Right lobe of liver (tissue), 6 donors: ENCODE measurements at regions not wholly inside any gene's neighbourhood (a gene's known extent, or its start where the extent isn't known, plus 50 kb on each side); places are given as distances from the start of the nearest gene placed in this dataset.

Experiments
- ATAC-seq, 4 donors: fragments of 200-7000 bp; cut with Tn5 transposase; one replicate each; pipeline ENCODE4 v1.9.1; 2020; ENCODE audit warnings: mild to moderate bottlenecking in 4 of 4, moderate library complexity in 4 of 4
- DNase-seq, 3 donors: peaks; one replicate each; pipeline ENCODE4 v3.0.0-alpha.2; 2020
- H3K27ac ChIP-seq, 3 donors: fragments of 200-600 bp; one replicate each; pipeline ENCODE4 v1.8.0; 2022
- H3K27me3 ChIP-seq, 2 donors: fragments of 200-600 bp; one replicate each; pipeline ENCODE4 v1.8.0; 2022
- H3K36me3 ChIP-seq, 4 donors: fragments of 200-600 bp; sonication (generic) in 1 of 4; one replicate each; pipeline versions ENCODE4 v1.5.1 to v1.8.0; 2017 to 2022; ENCODE audit warnings: control low read depth in 1 of 4
- H3K4me1 ChIP-seq, 4 donors: fragments of 200-600 bp; sonication (generic) in 1 of 4; one replicate each; pipeline versions ENCODE4 v1.5.1 to v1.8.0; 2017 to 2022; ENCODE audit warnings: control low read depth in 1 of 4
- H3K4me3 ChIP-seq, 3 donors: fragments of 200-600 bp; one replicate each; pipeline ENCODE4 v1.8.0; 2022
- H3K9me3 ChIP-seq, 4 donors: fragments of 200-600 bp; sonication (generic) in 1 of 4; one replicate each; pipeline versions ENCODE4 v1.5.1 to v1.8.0; 2017 to 2022; ENCODE audit warnings: control low read depth in 1 of 4
- POLR2A ChIP-seq: fragments of 450-650 bp; IDR thresholded peaks from one replicate; pipeline ENCODE4 v1.6.1; 2017; ENCODE audit warnings: antibody characterized with exemption, mild to moderate bottlenecking
- WGBS: methylation state at CpG from one replicate; pipeline ENCODE4 v1.1.6; 2018; ENCODE audit warnings: low coverage, low lambda C conversion rate; ENCODE audit not compliant: insufficient coverage; ENCODE audit errors: missing lambda C conversion rate; 5-methylcytosine and 5-hydroxymethylcytosine counted together
- intact Hi-C, 2 donors: fragments of 100-400 bp; cut with DNase I; formaldehyde crosslinking; loops; one replicate each; pipeline versions ENCODE4 v1.11.2 to v1.14.1; 2022
- TF ChIP-seq, protein P1 (sequence below), 4 donors: fragments of 200-600 bp in 3 of 4; fragments of 450-650 bp in 1 of 4; IDR thresholded peaks; one replicate each; pipeline versions ENCODE4 v1.5.1 to v1.8.0; 2016 to 2022; ENCODE audit warnings: antibody characterized with exemption in 4 of 4, mild to moderate bottlenecking in 2 of 4
- donor health status: DM: no; HTN: yes; CAD: no.
- donor health status: DM: no; HTN: no; CAD: no.
- donor health status: DM: no; HTN: no; CAD: no.
- donor health status: DM: no; HTN: yes; CAD: no.
- donor health status: DM: no; HTN: yes; CAD: no.

DNA sequence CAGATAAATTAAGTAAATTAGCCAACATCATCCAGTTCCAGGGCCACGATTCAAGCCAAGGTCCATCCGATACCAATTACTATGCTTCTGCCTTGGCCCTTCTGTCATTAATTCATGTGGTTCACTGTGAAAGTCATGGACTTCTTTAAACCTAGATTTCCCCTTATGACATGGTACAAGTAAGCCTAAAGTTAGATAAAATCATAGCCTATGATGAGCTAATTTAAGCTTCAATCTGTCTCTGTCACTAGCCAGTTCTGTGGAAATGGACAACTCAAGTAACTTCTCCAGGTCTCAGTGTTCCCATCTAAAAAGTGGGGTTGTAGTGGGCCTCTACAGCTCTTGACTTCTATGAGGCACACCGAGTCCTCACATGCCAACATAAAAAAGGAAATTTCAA lies 225.5 kb upstream of the MARCKS start:
- H3K27me3 ChIP-seq = no peaks in the 10 kb centered on the region
- no peaks in the 10 kb centered on the region for H3K36me3 ChIP-seq
- intact Hi-C loops = no loop called here
- ATAC-seq = no peak
- H3K9me3 ChIP-seq = no peaks in the 10 kb centered on the region
- peaks cover 0 to 22% (median 0%) of the 10 kb centered on the region in 4 donors for H3K4me1 ChIP-seq
- no peak overlapping the region for H3K4me3 ChIP-seq
- peak overlapping the region; percentile 42 to 79 (median 47) for H3K27ac ChIP-seq
- DNase-seq = no peak
- no peak for TF ChIP-seq POLR2A
- TF ChIP-seq, protein P1, sequence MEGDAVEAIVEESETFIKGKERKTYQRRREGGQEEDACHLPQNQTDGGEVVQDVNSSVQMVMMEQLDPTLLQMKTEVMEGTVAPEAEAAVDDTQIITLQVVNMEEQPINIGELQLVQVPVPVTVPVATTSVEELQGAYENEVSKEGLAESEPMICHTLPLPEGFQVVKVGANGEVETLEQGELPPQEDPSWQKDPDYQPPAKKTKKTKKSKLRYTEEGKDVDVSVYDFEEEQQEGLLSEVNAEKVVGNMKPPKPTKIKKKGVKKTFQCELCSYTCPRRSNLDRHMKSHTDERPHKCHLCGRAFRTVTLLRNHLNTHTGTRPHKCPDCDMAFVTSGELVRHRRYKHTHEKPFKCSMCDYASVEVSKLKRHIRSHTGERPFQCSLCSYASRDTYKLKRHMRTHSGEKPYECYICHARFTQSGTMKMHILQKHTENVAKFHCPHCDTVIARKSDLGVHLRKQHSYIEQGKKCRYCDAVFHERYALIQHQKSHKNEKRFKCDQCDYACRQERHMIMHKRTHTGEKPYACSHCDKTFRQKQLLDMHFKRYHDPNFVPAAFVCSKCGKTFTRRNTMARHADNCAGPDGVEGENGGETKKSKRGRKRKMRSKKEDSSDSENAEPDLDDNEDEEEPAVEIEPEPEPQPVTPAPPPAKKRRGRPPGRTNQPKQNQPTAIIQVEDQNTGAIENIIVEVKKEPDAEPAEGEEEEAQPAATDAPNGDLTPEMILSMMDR (IDR thresholded peaks at IDR 0.05) = no peak
- 65% methylated on average over 3 of the region's 3 CpGs for WGBS

DNA sequence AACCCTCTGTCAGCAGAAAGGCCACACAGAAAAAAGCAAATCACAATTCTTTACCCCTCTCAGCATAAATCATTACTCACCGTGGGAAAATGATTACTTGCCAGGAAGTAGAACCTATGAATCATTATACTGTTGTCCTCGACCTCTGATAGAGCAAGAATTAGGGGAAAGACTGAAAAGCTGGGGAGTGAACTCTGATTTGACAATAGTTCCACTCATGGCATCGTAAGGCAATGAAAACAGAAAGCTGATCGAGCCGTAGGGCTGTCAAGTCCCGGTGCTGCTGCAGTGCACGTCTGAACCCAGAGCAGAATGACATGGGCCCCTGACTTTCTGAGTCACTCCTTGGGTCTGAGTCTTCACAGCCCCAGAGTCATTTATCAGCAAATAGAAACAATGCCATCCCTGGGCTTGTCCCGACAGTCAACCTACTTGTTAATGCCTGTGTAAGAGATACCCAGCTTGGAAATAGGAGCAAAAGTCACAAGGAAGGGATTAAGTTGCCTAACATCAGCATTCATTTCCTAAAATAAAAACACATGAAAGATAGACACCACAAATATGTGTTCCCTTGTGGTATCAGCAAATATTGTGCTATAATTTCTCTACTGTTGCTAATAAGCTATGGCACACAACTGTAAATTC lies 224.8 kb upstream of the MARCKS start:
- TF ChIP-seq, protein P1 (IDR thresholded peaks at IDR 0.05) = no peak
- peak; percentile 24 for TF ChIP-seq POLR2A
- Histone ChIP-seq H3K9me3 (no peaks in the 10 kb centered on the region), H3K4me3 (no peak overlapping the region), H3K27ac (peak overlapping the region in 2 of 3 donors; percentile 47 to 79), H3K4me1 (peaks cover 0 to 24% (median 0%) of the 10 kb centered on the region in 4 donors), H3K27me3 (no peaks in the 10 kb centered on the region), H3K36me3 (no peaks in the 10 kb centered on the region)
- ATAC-seq = peak; percentile 66 to 84 (median 70)
- intact Hi-C loops = no loop called here
- peak in 1 of 3 donors; percentile 58 for DNase-seq
- WGBS = 8% methylated on average over 8 of the region's 8 CpGs

DNA sequence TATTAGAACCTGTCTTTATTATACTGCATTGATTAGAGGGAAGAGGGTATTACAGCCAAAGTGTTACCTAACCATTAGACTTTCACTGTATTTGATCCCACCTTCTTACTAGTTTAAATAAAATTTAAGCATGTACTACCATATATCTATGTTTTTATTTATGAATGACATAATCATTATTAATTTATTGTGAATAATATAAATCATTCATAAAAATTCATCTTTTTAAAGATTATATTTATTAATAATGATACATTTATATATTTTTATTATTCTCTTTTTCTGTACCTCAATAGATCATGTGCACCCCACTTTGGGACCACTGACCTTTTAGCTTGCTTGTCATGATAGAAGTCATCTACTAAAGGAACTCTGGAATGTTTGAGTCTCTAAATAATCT lies 223.5 kb upstream of the MARCKS start:
- intact Hi-C loops = no loop called here
- no peak for DNase-seq
- TF ChIP-seq, protein P1 (IDR thresholded peaks at IDR 0.05) = no peak
- no peak for TF ChIP-seq POLR2A
- Histone ChIP-seq H3K9me3 (no peaks in the 10 kb centered on the region), H3K4me1 (peaks cover 0 to 24% (median 0%) of the 10 kb centered on the region in 4 donors), H3K36me3 (no peaks in the 10 kb centered on the region), H3K27me3 (no peaks in the 10 kb centered on the region), H3K27ac (no peak overlapping the region), H3K4me3 (no peak overlapping the region)
- no peak for ATAC-seq

DNA sequence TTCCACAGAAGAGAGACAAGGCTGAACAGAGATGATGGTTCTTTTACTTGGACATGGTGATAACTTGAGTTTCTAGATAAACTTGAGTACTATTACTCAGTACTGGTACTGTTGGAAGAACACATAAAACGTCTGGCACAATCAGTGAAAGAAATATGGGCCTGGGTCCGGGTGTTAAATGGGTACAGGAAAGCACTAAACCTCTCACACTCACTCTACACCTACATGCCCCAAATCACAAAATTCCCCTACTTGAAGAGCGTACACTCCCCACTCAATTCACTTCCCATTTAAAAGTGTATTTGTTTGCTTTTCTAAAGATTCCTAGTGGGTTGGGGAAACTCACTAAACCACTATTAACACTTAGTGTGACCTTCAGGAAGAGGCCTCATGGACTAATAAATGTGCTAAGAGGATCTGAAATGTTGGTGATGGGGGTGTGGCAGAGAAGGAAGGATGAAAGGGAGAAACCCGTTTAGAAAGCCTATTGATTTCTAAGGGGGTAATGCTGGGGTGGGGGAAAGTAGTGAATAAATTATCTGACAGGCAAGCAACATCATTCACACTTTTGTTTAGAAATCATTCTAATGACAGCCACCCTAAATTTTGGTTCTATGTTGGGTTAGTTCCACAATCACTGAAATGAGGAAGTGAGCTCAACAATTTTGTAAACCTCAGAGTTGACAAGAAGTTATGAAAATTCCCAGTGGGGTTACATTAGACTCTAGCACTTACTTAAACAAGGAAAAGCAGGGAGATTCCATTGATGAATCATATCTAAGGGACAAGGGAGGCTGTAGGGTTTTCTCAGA lies 222.6 kb upstream of the MARCKS start:
- no peaks in the 10 kb centered on the region for H3K9me3 ChIP-seq
- H3K27me3 ChIP-seq = no peaks in the 10 kb centered on the region
- DNase-seq (no peak), ATAC-seq (peak in 1 of 4 donors; percentile 14)
- 55% methylated on average over 4 of the region's 4 CpGs for WGBS
- H3K4me1 ChIP-seq = peaks cover 0 to 24% (median 0%) of the 10 kb centered on the region in 4 donors
- TF ChIP-seq, protein P1 (IDR thresholded peaks at IDR 0.05) = no peak
- no peak for TF ChIP-seq POLR2A
- intact Hi-C loops = no loop called here
- H3K36me3 ChIP-seq = no peaks in the 10 kb centered on the region
- peak overlapping the region in 1 of 3 donors; percentile 41 for H3K27ac ChIP-seq
- no peak overlapping the region for H3K4me3 ChIP-seq
